Mesendoderm (in vitro differentiated cells): ENCODE measurements at regions not wholly inside any gene's neighbourhood (a gene's known extent, or its start where the extent isn't known, plus 50 kb on each side); places are given as distances from the start of the nearest gene placed in this dataset.

Experiments used
- DNase-seq: peaks from one replicate; pipeline ENCODE4 v3.0.0; 2013
- H2AK5ac ChIP-seq: 2 replicates; pipeline ENCODE4 v1.6.1; 2013; ENCODE audit warnings: low read length, inconsistent platforms
- H2BK120ac ChIP-seq: 2 replicates; pipeline ENCODE4 v1.6.1; 2013; ENCODE audit warnings: low read depth, mild to moderate bottlenecking, low read length, moderate library complexity, mixed read lengths
- H2BK15ac ChIP-seq: replicated peaks from 2 replicates; pipeline ENCODE4 v1.6.1; 2013; ENCODE audit warnings: low read depth, mild to moderate bottlenecking, moderate library complexity
- H2BK5ac ChIP-seq: 2 replicates; pipeline ENCODE4 v1.6.1; 2013; ENCODE audit warnings: low read length, inconsistent platforms
- H3K18ac ChIP-seq: 2 replicates; pipeline ENCODE4 v1.6.1; 2013; ENCODE audit warnings: mild to moderate bottlenecking, low read length, mixed read lengths
- H3K23ac ChIP-seq: one replicate; pipeline ENCODE4 v1.6.1; 2013; ENCODE audit warnings: low read length
- H3K27ac ChIP-seq: 2 replicates; pipeline ENCODE4 v1.5.1; 2013; ENCODE audit warnings: low read depth, mild to moderate bottlenecking, inconsistent platforms, low read length, moderate library complexity
- H3K27me3 ChIP-seq: 2 replicates; pipeline ENCODE4 v1.6.1; 2013; ENCODE audit warnings: low read length, control low read depth, mild to moderate bottlenecking, inconsistent platforms; ENCODE audit not compliant: insufficient read depth, poor library complexity
- H3K36me3 ChIP-seq: 2 replicates; pipeline ENCODE4 v1.6.1; 2013; ENCODE audit warnings: low read length, inconsistent platforms; ENCODE audit not compliant: control insufficient read depth, insufficient read depth
- H3K4ac ChIP-seq: one replicate; pipeline ENCODE4 v1.6.1; 2013; ENCODE audit warnings: low read depth, mild to moderate bottlenecking, low read length, moderate library complexity
- H3K4me1 ChIP-seq: 2 replicates; pipeline ENCODE4 v1.6.1; 2013; ENCODE audit warnings: low read depth, low read length, inconsistent platforms; ENCODE audit not compliant: control insufficient read depth
- H3K4me2 ChIP-seq: 2 replicates; pipeline ENCODE4 v1.6.1; 2013; ENCODE audit warnings: low read length
- H3K4me3 ChIP-seq: 2 replicates; pipeline ENCODE4 v1.5.1; 2013; ENCODE audit warnings: mild to moderate bottlenecking, low read length
- H3K56ac ChIP-seq: one replicate; pipeline ENCODE4 v1.6.1; 2013; ENCODE audit warnings: low read length
- H3K79me1 ChIP-seq: 2 replicates; pipeline ENCODE4 v1.6.1; 2013; ENCODE audit warnings: low read length, inconsistent platforms
- H3K79me2 ChIP-seq: 2 replicates; pipeline ENCODE4 v1.6.1; 2013; ENCODE audit warnings: mild to moderate bottlenecking, low read length; ENCODE audit not compliant: control insufficient read depth, insufficient read depth
- H3K9ac ChIP-seq: 2 replicates; pipeline ENCODE4 v1.6.1; 2013; ENCODE audit warnings: low read length, inconsistent platforms
- H4K5ac ChIP-seq: one replicate; pipeline ENCODE4 v1.6.1; 2013; ENCODE audit warnings: low read length
- H4K8ac ChIP-seq: one replicate; pipeline ENCODE4 v1.6.1; 2013; ENCODE audit warnings: low read depth, mild to moderate bottlenecking, control low read depth, low read length, moderate library complexity
- WGBS: extraction: QIAGEN DNeasy Blood & Tissue Kit; methylation state at CpG from one replicate; pipeline ENCODE4 v1.1.7; 2013; ENCODE audit warnings: low lambda C conversion rate, missing lambda C conversion rate; ENCODE audit not compliant: insufficient coverage; ENCODE audit errors: extremely low coverage; 5-methylcytosine and 5-hydroxymethylcytosine counted together

GRCh38 chr6:113647143-113647889 is 209.8 kb upstream of the MARCKS start:
- no peak overlapping the region for H3K18ac ChIP-seq
- H3K79me1 ChIP-seq, result no peaks in the 10 kb centered on the region
- H3K9ac ChIP-seq, result no peak overlapping the region
- no peaks in the 10 kb centered on the region for H3K36me3 ChIP-seq
- H4K5ac ChIP-seq, result no peak overlapping the region
- no peak overlapping the region for H3K27ac ChIP-seq
- no peak overlapping the region for H3K4me3 ChIP-seq
- no peaks in the 10 kb centered on the region for H3K27me3 ChIP-seq
- no peak overlapping the region for H4K8ac ChIP-seq
- H2BK15ac ChIP-seq, result no peak overlapping the region
- H3K4me2 ChIP-seq, result no peak overlapping the region
- no peak overlapping the region for H2BK120ac ChIP-seq
- H3K79me2 ChIP-seq, result no peaks in the 10 kb centered on the region
- H2BK5ac ChIP-seq, result no peak overlapping the region
- no peak overlapping the region for H3K23ac ChIP-seq
- no peak overlapping the region for H3K56ac ChIP-seq
- no peak for DNase-seq
- no peaks in the 10 kb centered on the region for H3K4me1 ChIP-seq
- H3K4ac ChIP-seq, result no peak overlapping the region
- no peak overlapping the region for H2AK5ac ChIP-seq
- WGBS, result no CpG with 5 or more reads among the region's 4 CpGs

- DNase-seq, result no peak
- H3K27ac ChIP-seq, result no peak overlapping the region
These were observed 208.4 kb upstream of the MARCKS start for GRCh38 chr6:113648698-113649097.

GRCh38 chr6:113649276-113649675 is 207.9 kb upstream of the MARCKS start:
- WGBS, result no CpG with 5 or more reads among the region's 6 CpGs
- Histone ChIP-seq H2BK5ac (no peak overlapping the region), H3K27ac (no peak overlapping the region), H3K79me2 (no peaks in the 10 kb centered on the region), H3K36me3 (no peaks in the 10 kb centered on the region), H3K4me1 (no peaks in the 10 kb centered on the region), H3K79me1 (no peaks in the 10 kb centered on the region), H4K8ac (no peak overlapping the region), H3K4ac (no peak overlapping the region), H3K23ac (no peak overlapping the region), H3K27me3 (no peaks in the 10 kb centered on the region), H3K9ac (no peak overlapping the region), H2BK15ac (no peak overlapping the region), H3K56ac (no peak overlapping the region), H3K4me2 (no peak overlapping the region), H2BK120ac (no peak overlapping the region), H3K18ac (no peak overlapping the region), H2AK5ac (no peak overlapping the region), H3K4me3 (no peak overlapping the region), H4K5ac (no peak overlapping the region)
- DNase-seq, result no peak

More at GRCh38 chr6:113648698-113649097, 208.4 kb upstream of the MARCKS start:
- no peaks in the 10 kb centered on the region for H3K79me1 ChIP-seq
- H3K4me3 ChIP-seq, result no peak overlapping the region
- no CpG with 5 or more reads among the region's 1 CpG for WGBS
- no peaks in the 10 kb centered on the region for H3K36me3 ChIP-seq
- H3K27me3 ChIP-seq, result no peaks in the 10 kb centered on the region
- no peak overlapping the region for H3K4ac ChIP-seq
- no peak overlapping the region for H2BK120ac ChIP-seq
- H3K9ac ChIP-seq, result no peak overlapping the region
- H3K4me2 ChIP-seq, result no peak overlapping the region
- H4K5ac ChIP-seq, result no peak overlapping the region
- no peak overlapping the region for H3K23ac ChIP-seq
- no peaks in the 10 kb centered on the region for H3K4me1 ChIP-seq
- no peak overlapping the region for H2BK5ac ChIP-seq
- no peak overlapping the region for H2BK15ac ChIP-seq
- H2AK5ac ChIP-seq, result no peak overlapping the region
- no peak overlapping the region for H3K18ac ChIP-seq
- H3K79me2 ChIP-seq, result no peaks in the 10 kb centered on the region
- H3K56ac ChIP-seq, result no peak overlapping the region
- no peak overlapping the region for H4K8ac ChIP-seq

- H3K4me3 ChIP-seq, result no peak overlapping the region
These were observed 207.1 kb upstream of the MARCKS start for GRCh38 chr6:113649880-113650609.

GRCh38 chr6:113650610-113650979 is 206.6 kb upstream of the MARCKS start:
- no peaks in the 10 kb centered on the region for H3K79me1 ChIP-seq
- DNase-seq, result no peak
- no peak overlapping the region for H3K4ac ChIP-seq
- no peak overlapping the region for H3K9ac ChIP-seq
- no peak overlapping the region for H3K18ac ChIP-seq
- H3K4me1 ChIP-seq, result no peaks in the 10 kb centered on the region
- H3K27me3 ChIP-seq, result no peaks in the 10 kb centered on the region
- no peak overlapping the region for H2BK120ac ChIP-seq
- H3K79me2 ChIP-seq, result no peaks in the 10 kb centered on the region
- H4K8ac ChIP-seq, result no peak overlapping the region
- H3K4me2 ChIP-seq, result no peak overlapping the region
- H3K23ac ChIP-seq, result no peak overlapping the region
- H3K36me3 ChIP-seq, result no peaks in the 10 kb centered on the region
- H2AK5ac ChIP-seq, result no peak overlapping the region
- H3K4me3 ChIP-seq, result no peak overlapping the region
- no peak overlapping the region for H4K5ac ChIP-seq
- WGBS, result no CpG with 5 or more reads among the region's 8 CpGs
- H3K56ac ChIP-seq, result no peak overlapping the region
- no peak overlapping the region for H3K27ac ChIP-seq
- no peak overlapping the region for H2BK5ac ChIP-seq
- no peak overlapping the region for H2BK15ac ChIP-seq

More at GRCh38 chr6:113649880-113650609, 207.1 kb upstream of the MARCKS start:
- H3K9ac ChIP-seq, result no peak overlapping the region
- H3K23ac ChIP-seq, result no peak overlapping the region
- no peak overlapping the region for H2AK5ac ChIP-seq
- H2BK5ac ChIP-seq, result no peak overlapping the region
- DNase-seq, result no peak
- no peaks in the 10 kb centered on the region for H3K36me3 ChIP-seq
- H3K4me1 ChIP-seq, result no peaks in the 10 kb centered on the region
- WGBS, result no CpG with 5 or more reads among the region's 6 CpGs
- no peaks in the 10 kb centered on the region for H3K79me1 ChIP-seq
- no peaks in the 10 kb centered on the region for H3K79me2 ChIP-seq
- no peak overlapping the region for H3K4ac ChIP-seq
- H3K27me3 ChIP-seq, result no peaks in the 10 kb centered on the region
- H2BK15ac ChIP-seq, result no peak overlapping the region
- H3K4me2 ChIP-seq, result no peak overlapping the region
- no peak overlapping the region for H3K27ac ChIP-seq
- no peak overlapping the region for H3K56ac ChIP-seq
- no peak overlapping the region for H2BK120ac ChIP-seq
- no peak overlapping the region for H4K5ac ChIP-seq
- no peak overlapping the region for H3K18ac ChIP-seq
- H4K8ac ChIP-seq, result no peak overlapping the region
